Stomach (tissue), 8 donors: ENCODE measurements at regions not wholly inside any gene's neighbourhood (a gene's known extent, or its start where the extent isn't known, plus 50 kb on each side); places are given as distances from the start of the nearest gene placed in this dataset.

Experiments used
- DNase-seq, 2 donors: peaks; one replicate each; pipeline versions ENCODE4 v3.0.0 to v3.0.0-alpha.2; 2013 to 2019
- H3K27ac ChIP-seq, 5 donors: fragments of 200-600 bp in 4 of 5; sonication (generic) in 4 of 5; one replicate each; pipeline ENCODE4 v1.5.1; 2013 to 2019; ENCODE audit warnings: mild to moderate bottlenecking in 1 of 5, moderate library complexity in 1 of 5
- H3K27me3 ChIP-seq, 3 donors: fragments of 200-600 bp; sonication (generic); one replicate each; pipeline ENCODE4 v1.5.1; 2017 to 2019; ENCODE audit warnings: mixed run types in 1 of 3
- H3K36me3 ChIP-seq, 4 donors: fragments of 200-600 bp; sonication (generic); 1 replicate in 3 of 4; 2 replicates in 1 of 4; pipeline ENCODE4 v1.5.1; 2016 to 2019
- H3K4me1 ChIP-seq, 4 donors: fragments of 200-600 bp; sonication (generic); one replicate each; pipeline ENCODE4 v1.5.1; 2016 to 2019
- H3K4me3 ChIP-seq, 4 donors: fragments of 200-600 bp; sonication (generic) in 3 of 4; one replicate each; pipeline ENCODE4 v1.5.1; 2016 to 2019; ENCODE audit warnings: mild to moderate bottlenecking in 1 of 4
- H3K9me3 ChIP-seq, 4 donors: fragments of 200-600 bp; sonication (generic); one replicate each; pipeline ENCODE4 v1.5.1; 2016 to 2019
- CTCF ChIP-seq, 7 experiments: fragments of 450-650 bp in 4 of 7; fragments of 200-600 bp in 3 of 7; sonication (generic) in 3 of 7; IDR thresholded peaks; one replicate each; pipeline ENCODE4 v1.5.1; 2016 to 2019; ENCODE audit warnings: antibody characterized with exemption in 7 of 7, control low read depth in 2 of 7, mild to moderate bottlenecking in 1 of 7
- EP300 ChIP-seq: sonication (generic); formaldehyde crosslinking; IDR thresholded peaks from one replicate; pipeline ENCODE4 v1.6.1; 2017; ENCODE audit warnings: antibody characterized with exemption
- POLR2A ChIP-seq, 4 donors: fragments of 450-650 bp; IDR thresholded peaks; one replicate each; pipeline ENCODE4 v1.6.1; 2016; ENCODE audit warnings: antibody characterized with exemption in 4 of 4, control low read depth in 2 of 4, mild to moderate bottlenecking in 1 of 4, moderate library complexity in 1 of 4
- POLR2AphosphoS5 ChIP-seq, 3 donors: sonication (generic); formaldehyde crosslinking; IDR thresholded peaks; one replicate each; pipeline ENCODE4 v1.6.1; 2016; ENCODE audit warnings: antibody characterized with exemption in 3 of 3
- WGBS, 5 donors: extraction: QIAGEN DNeasy Blood & Tissue Kit in 3 of 5; methylation state at CpG; one replicate each; pipeline versions ENCODE4 v1.1.5 to v1.1.7; 2013 to 2018; 5-methylcytosine and 5-hydroxymethylcytosine counted together
- intact Hi-C: fragments of 100-400 bp; cut with DNase I; formaldehyde crosslinking; loops from one replicate; pipeline ENCODE4 v1.15.1; 2023; ENCODE audit warnings: low total_unique reads
- donor health status: healthy with polysubstance abuse.
- donor health status: Bipolar disorder and iron deficiency.
- donor health status: healthy.

DNA sequence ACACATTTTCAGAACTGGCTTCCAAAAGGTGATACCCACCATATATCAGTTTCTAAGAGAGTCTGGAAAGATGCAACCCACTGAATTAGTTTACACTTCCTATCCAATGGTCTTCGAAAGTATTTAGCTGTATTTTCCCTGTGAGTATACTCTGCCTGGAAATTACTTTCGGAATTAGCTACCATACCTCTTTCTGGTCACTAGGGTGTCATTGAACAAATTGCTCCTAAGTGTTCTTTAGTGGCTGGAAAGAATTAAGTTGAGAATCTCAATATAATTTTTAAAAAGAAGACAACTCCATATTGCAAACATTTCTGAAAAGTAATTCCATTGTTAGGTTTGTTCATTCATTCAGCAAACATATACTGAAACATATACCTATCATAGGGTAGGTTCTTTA lies 283.1 kb upstream of the SSTR1 start:
- no peak overlapping the region for H3K4me3 ChIP-seq
- no peaks in the 10 kb centered on the region for H3K36me3 ChIP-seq
- DNase-seq = no peak
- WGBS, 5 donors = 85 to 97% (median 93%) methylated on average over 2 of the region's 2 CpGs
- no peak overlapping the region for H3K27ac ChIP-seq
- TF ChIP-seq CTCF (IDR thresholded peaks at IDR 0.05) (no peak), EP300 (no peak), POLR2A (IDR thresholded peaks at IDR 0.05) (no peak), POLR2AphosphoS5 (IDR thresholded peaks at IDR 0.05) (no peak)
- no peaks in the 10 kb centered on the region for H3K27me3 ChIP-seq
- intact Hi-C loops = no loop called here
- no peaks in the 10 kb centered on the region for H3K4me1 ChIP-seq
- H3K9me3 ChIP-seq = no peaks in the 10 kb centered on the region

- Histone ChIP-seq H3K36me3 (no peaks in the 10 kb centered on the region), H3K4me3 (no peak overlapping the region), H3K27me3 (no peaks in the 10 kb centered on the region), H3K9me3 (no peaks in the 10 kb centered on the region), H3K27ac (no peak overlapping the region), H3K4me1 (peaks cover 0 to 3% (median 0%) of the 10 kb centered on the region in 4 donors)
- TF ChIP-seq POLR2A (IDR thresholded peaks at IDR 0.05) = no peak
- no peak for TF ChIP-seq POLR2AphosphoS5 (IDR thresholded peaks at IDR 0.05)
- TF ChIP-seq CTCF (IDR thresholded peaks at IDR 0.05) = no peak
- no peak for TF ChIP-seq EP300
- WGBS, 5 donors = 62 to 87% (median 79%) methylated on average over 6 of the region's 6 CpGs
- intact Hi-C loops = no loop called here
- no peak for DNase-seq
Measured at GRCh38 chr14:37932008-37932407, 275.7 kb upstream of the SSTR1 start.

DNA sequence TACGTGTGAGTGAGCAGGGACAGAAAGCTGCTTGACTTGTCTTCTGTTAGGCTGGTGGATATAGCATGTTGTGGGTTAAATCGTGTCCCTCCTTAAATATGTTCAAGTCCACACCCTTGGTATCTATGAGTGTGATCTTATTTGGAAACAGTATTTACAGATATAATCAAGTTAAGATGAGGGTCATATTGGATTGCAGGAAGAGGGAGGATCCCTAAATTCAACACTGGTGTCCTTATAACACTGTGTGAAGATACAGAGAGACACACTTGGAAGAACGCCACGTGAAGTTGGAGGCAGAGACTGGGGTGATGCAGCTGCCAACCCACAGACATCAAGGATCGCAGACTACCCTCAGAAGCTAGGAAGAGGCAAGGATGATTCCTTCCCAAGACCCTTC lies 275.2 kb upstream of the SSTR1 start:
- TF ChIP-seq CTCF (IDR thresholded peaks at IDR 0.05) (no peak), POLR2AphosphoS5 (IDR thresholded peaks at IDR 0.05) (no peak), POLR2A (IDR thresholded peaks at IDR 0.05) (no peak), EP300 (no peak)
- H3K9me3 ChIP-seq = no peaks in the 10 kb centered on the region
- no peaks in the 10 kb centered on the region for H3K27me3 ChIP-seq
- H3K27ac ChIP-seq = no peak overlapping the region
- 69 to 90% (median 83%) methylated on average over 5 of the region's 5 CpGs for WGBS, 5 donors
- peaks cover 0 to 5% (median 0%) of the 10 kb centered on the region in 4 donors for H3K4me1 ChIP-seq
- DNase-seq = no peak
- intact Hi-C loops = no loop called here
- no peaks in the 10 kb centered on the region for H3K36me3 ChIP-seq
- no peak overlapping the region for H3K4me3 ChIP-seq

- H3K9me3 ChIP-seq = no peaks in the 10 kb centered on the region
- no peak for DNase-seq
- H3K27ac ChIP-seq = no peak overlapping the region
- H3K4me1 ChIP-seq = peaks cover 0 to 5% (median 0%) of the 10 kb centered on the region in 4 donors
- no peak for TF ChIP-seq EP300
- TF ChIP-seq POLR2AphosphoS5 (IDR thresholded peaks at IDR 0.05) = no peak
- no peak for TF ChIP-seq CTCF (IDR thresholded peaks at IDR 0.05)
- TF ChIP-seq POLR2A (IDR thresholded peaks at IDR 0.05) = no peak
- no peak overlapping the region for H3K4me3 ChIP-seq
- WGBS, 5 donors = 51 to 64% (median 59%) methylated on average over 2 of the region's 2 CpGs
- intact Hi-C loops = no loop called here
- H3K36me3 ChIP-seq = no peaks in the 10 kb centered on the region
- H3K27me3 ChIP-seq = no peaks in the 10 kb centered on the region
Measured at GRCh38 chr14:37936971-37937370, 270.7 kb upstream of the SSTR1 start.
